ENCODE measurements at regions not wholly inside any gene's neighbourhood (a gene's known extent, or its start where the extent isn't known, plus 50 kb on each side); places are given as distances from the start of the nearest gene placed in this dataset.

GRCh38 chr22:46031965-46032851 is 55.2 kb upstream of the WNT7B start:
- TF ChIP-seq EZH2 (IDR thresholded peaks at IDR 0.05; ENCODE audit: low read depth, unreplicated experiment) (no peak), ZNF331 (CRISPR knock-in tag; IDR thresholded peaks at IDR 0.05; ENCODE audit: low read depth) (no peak), ZNF462 (CRISPR knock-in tag; IDR thresholded peaks at IDR 0.05) (no peak), CTCF (conservative IDR thresholded peaks at IDR 0.05; ENCODE audit: low read depth in 2 of 2) (no peak), JUNB (IDR thresholded peaks at IDR 0.05; ENCODE audit: unreplicated experiment) (no peak), CREB1 (CRISPR knock-in tag; IDR thresholded peaks at IDR 0.05; ENCODE audit: low read depth) (no peak), ZNF114 (CRISPR knock-in tag; IDR thresholded peaks at IDR 0.05) (no peak), NANOG (IDR thresholded peaks at IDR 0.05; ENCODE audit: borderline replicate concordance) (no peak), REST (IDR thresholded peaks at IDR 0.05; ENCODE audit: unreplicated experiment) (no peak), STAT1 (IDR thresholded peaks at IDR 0.05; ENCODE audit: unreplicated experiment) (no peak), ETS1 (IDR thresholded peaks at IDR 0.05) (no peak), EZH2phosphoT487 (IDR thresholded peaks at IDR 0.05; ENCODE audit: unreplicated experiment) (no peak), POLR2AphosphoS5 (IDR thresholded peaks at IDR 0.05; ENCODE audit: low read depth) (no peak)
- peak overlapping the region; percentile 42; the same call in 1 of the 2 replicates for H3K27ac ChIP-seq (ENCODE audit: low read depth)
- no peaks in the 10 kb centered on the region for H3K36me3 Mint-ChIP-seq (ENCODE audit: low read depth)
- no peaks in the 10 kb centered on the region for H3K36me3 ChIP-seq (ENCODE audit: insufficient read depth)
- H4K20me1 ChIP-seq (replicated peaks; ENCODE audit: insufficient read depth) = no peaks in the 10 kb centered on the region
- H3K27me3 ChIP-seq (ENCODE audit: insufficient read depth) = peaks cover 20% of the 10 kb centered on the region
- H3K4me1 ChIP-seq (ENCODE audit: insufficient read depth) = peaks cover 22% of the 10 kb centered on the region
- peaks cover 38% of the 10 kb centered on the region for H3K4me1 Mint-ChIP-seq
- H3K4me2 ChIP-seq = peak overlapping the region; percentile 58; the same call in 1 of the 2 replicates
- DNase-seq (ENCODE audit: low spot score) = no peak
- ATAC-seq = no peak
- no peaks in the 10 kb centered on the region for H3K9me3 Mint-ChIP-seq
- H3K27me3 Mint-ChIP-seq (ENCODE audit: insufficient read depth, low read depth, poor library complexity) = peaks cover 25% of the 10 kb centered on the region
- H3K4me3 ChIP-seq = no peak overlapping the region
- peak overlapping the region; percentile 88 for H3K27ac Mint-ChIP-seq
- peak overlapping the region; percentile 79 for H2AFZ ChIP-seq
- H3K4me3 Mint-ChIP-seq = no peak overlapping the region
- H3K9me2 ChIP-seq (ENCODE audit: insufficient read depth) = no peaks in the 10 kb centered on the region
- no peaks in the 10 kb centered on the region for H3K79me2 ChIP-seq (replicated peaks; ENCODE audit: insufficient read depth)
- H3F3A ChIP-seq (replicated peaks; ENCODE audit: low read depth) = peaks cover 8% of the 10 kb centered on the region; the same call in 1 of the 2 replicates

All from GM23338 (cell line).